ENCODE measurements at regions not wholly inside any gene's neighbourhood (a gene's known extent, or its start where the extent isn't known, plus 50 kb on each side); places are given as distances from the start of the nearest gene placed in this dataset.

GRCh38 chr20:17858450-17859001 is 110.1 kb downstream of the SNX5 start:
- Mint-ChIP-seq H3K36me3 (ENCODE audit: insufficient read depth in 1 of 3, low read depth in 3 of 3) (no peaks in the 10 kb centered on the region), H3K4me1 (peaks cover 25% of the 10 kb centered on the region in 2 experiments), H3K4me3 (no peak overlapping the region), H3K27me3 (ENCODE audit: low read depth) (peaks cover 5% of the 10 kb centered on the region), H3K9me3 (0 out of 5 replicates have a peak, but pooled peaks cover 0 to 2% of the 10 kb centered on the region in 2 experiments), H3K27ac (peak overlapping the region in 1 of 3 experiments; percentile 20; a peak in 1 of 7 replicates)
- Histone ChIP-seq H3K4me2 (ENCODE audit: insufficient read depth, insufficient read length, low read length) (no peak overlapping the region), H3T11ph (ENCODE audit: low read length) (no peak overlapping the region), H3K27ac (ENCODE audit: insufficient read length, low read depth, low read length) (no peak overlapping the region), H2BK5ac (ENCODE audit: insufficient read length, low read length) (no peak overlapping the region), H2AFZ (ENCODE audit: low read length) (no peak overlapping the region), H4K5ac (ENCODE audit: insufficient read length, low read depth, low read length) (no peak overlapping the region), H3K9ac (ENCODE audit: extremely low read depth, insufficient read length, low read length) (no peak overlapping the region), H3K79me1 (ENCODE audit: insufficient read depth, low read depth, low read length, poor library complexity, severe bottlenecking) (no peaks in the 10 kb centered on the region), H2BK20ac (ENCODE audit: low read depth, low read length, poor library complexity, severe bottlenecking) (no peak overlapping the region), H4K8ac (replicated peaks; ENCODE audit: insufficient read length, low read depth, low read length) (no peak overlapping the region), H3K79me2 (ENCODE audit: insufficient read depth, low read length) (no peaks in the 10 kb centered on the region), H3K27me3 (ENCODE audit: insufficient read depth, low read length) (no peaks in the 10 kb centered on the region), H2BK120ac (ENCODE audit: low read depth, low read length, poor library complexity, severe bottlenecking) (no peak overlapping the region), H3K14ac (ENCODE audit: insufficient read depth, low read length) (no peak overlapping the region), H3K4me1 (ENCODE audit: insufficient read depth, low read length) (peaks cover 9% of the 10 kb centered on the region; the same call in 1 of the 2 replicates), H3K4ac (ENCODE audit: low read depth, low read length) (no peak overlapping the region), H2AK5ac (ENCODE audit: insufficient read length, low read length) (no peak overlapping the region), H3K56ac (ENCODE audit: insufficient read length, low read depth, low read length) (no peak overlapping the region), H4K20me1 (ENCODE audit: control insufficient read depth, insufficient read depth, insufficient read length) (no peaks in the 10 kb centered on the region), H2BK15ac (ENCODE audit: low read depth, low read length) (no peak overlapping the region), H3K23me2 (ENCODE audit: insufficient read length, low read depth, low read length, poor library complexity, severe bottlenecking) (no peaks in the 10 kb centered on the region), H4K91ac (ENCODE audit: insufficient read length, low read depth, low read length) (no peak overlapping the region), H2BK12ac (ENCODE audit: insufficient read length, low read depth, low read length) (no peak overlapping the region), H3K23ac (ENCODE audit: insufficient read length, low read depth, low read length) (no peak overlapping the region), H3K9me3 (ENCODE audit: control insufficient read depth, low read depth, low read length) (no peaks in the 10 kb centered on the region), H3K18ac (ENCODE audit: insufficient read length, low read depth, low read length) (no peak overlapping the region)
- TF ChIP-seq CTCF (conservative IDR thresholded peaks at IDR 0.05) = no peak
- WGBS (ENCODE audit: extremely low coverage, insufficient read length, low lambda C conversion rate) = no CpG with 5 or more reads among the region's 13 CpGs
- DNase-seq = no peak

All from H9 (cell line).